ENCODE measurements at regions not wholly inside any gene's neighbourhood (a gene's known extent, or its start where the extent isn't known, plus 50 kb on each side); places are given as distances from the start of the nearest gene placed in this dataset.

- no peak overlapping the region for H3K4me2 ChIP-seq (ENCODE audit: low read depth, low read length, poor library complexity, severe bottlenecking)
- no peaks in the 10 kb centered on the region for H4K20me1 ChIP-seq (ENCODE audit: insufficient read depth, low read length, poor library complexity, severe bottlenecking)
- TF ChIP-seq CTCF (conservative IDR thresholded peaks at IDR 0.05; ENCODE audit: low read length) (no peak), EZH2phosphoT487 (IDR thresholded peaks at IDR 0.05; ENCODE audit: borderline replicate concordance) (no peak)
Observed at GRCh38 chr5:93099902-93100347, 481.1 kb downstream of the NR2F1-AS1 start.

DNA sequence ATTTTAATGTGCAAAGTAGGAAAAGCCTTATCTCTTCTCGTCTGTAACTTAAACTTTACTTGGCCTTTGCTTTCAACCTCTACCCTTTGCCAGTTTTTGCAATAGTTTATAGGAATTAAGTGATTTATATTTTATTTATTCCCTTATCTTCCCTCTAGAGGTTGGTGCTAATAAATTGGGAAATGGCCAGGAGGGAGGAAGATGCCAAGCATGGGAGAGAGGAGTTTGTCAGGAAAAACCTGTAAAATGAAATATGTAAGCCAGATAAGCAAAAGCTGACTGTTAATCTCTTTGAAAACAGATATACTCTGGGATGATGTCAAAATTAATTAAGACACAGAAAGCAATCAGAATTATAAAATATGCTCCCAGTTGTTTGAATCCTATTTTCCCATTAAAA, 484.5 kb downstream of the NR2F1-AS1 start:
- no peak overlapping the region for H2AFZ ChIP-seq (ENCODE audit: low read length)
- H3K9me2 ChIP-seq (replicated peaks; ENCODE audit: low read depth, low read length) = no peaks in the 10 kb centered on the region
- H3K9ac ChIP-seq (ENCODE audit: low read depth, low read length, poor library complexity, severe bottlenecking) = no peak overlapping the region
- no peaks in the 10 kb centered on the region for H4K20me1 ChIP-seq (ENCODE audit: insufficient read depth, low read length, poor library complexity, severe bottlenecking)
- no peak overlapping the region for H3K4me3 ChIP-seq (ENCODE audit: low read length, poor library complexity, severe bottlenecking)
- H3K27me3 ChIP-seq (ENCODE audit: insufficient read depth, low read length, poor library complexity, severe bottlenecking) = no peaks in the 10 kb centered on the region
- H3K79me2 ChIP-seq (ENCODE audit: insufficient read depth, low read length) = no peaks in the 10 kb centered on the region
- H3F3A ChIP-seq (ENCODE audit: low read depth) = no peaks in the 10 kb centered on the region
- no peak overlapping the region for H3K4me2 ChIP-seq (ENCODE audit: low read depth, low read length, poor library complexity, severe bottlenecking)
- no peak for TF ChIP-seq CTCF (conservative IDR thresholded peaks at IDR 0.05; ENCODE audit: low read length)
- TF ChIP-seq EZH2phosphoT487 (IDR thresholded peaks at IDR 0.05; ENCODE audit: borderline replicate concordance) = no peak
- H3K36me3 ChIP-seq (ENCODE audit: insufficient read depth, low read length) = no peaks in the 10 kb centered on the region
- no peaks in the 10 kb centered on the region for H3K4me1 ChIP-seq (ENCODE audit: insufficient read depth, low read length, poor library complexity, severe bottlenecking)
- no peaks in the 10 kb centered on the region for H3K9me3 ChIP-seq (ENCODE audit: insufficient read depth, low read depth, low read length)

More at GRCh38 chr5:93099902-93100347, 481.1 kb downstream of the NR2F1-AS1 start:
- Histone ChIP-seq H3K4me1 (ENCODE audit: insufficient read depth, low read length, poor library complexity, severe bottlenecking) (no peaks in the 10 kb centered on the region), H3K36me3 (ENCODE audit: insufficient read depth, low read length) (no peaks in the 10 kb centered on the region), H3K27me3 (ENCODE audit: insufficient read depth, low read length, poor library complexity, severe bottlenecking) (no peaks in the 10 kb centered on the region), H3K9ac (ENCODE audit: low read depth, low read length, poor library complexity, severe bottlenecking) (no peak overlapping the region), H3K9me2 (replicated peaks; ENCODE audit: low read depth, low read length) (no peaks in the 10 kb centered on the region), H2AFZ (ENCODE audit: low read length) (no peak overlapping the region), H3F3A (ENCODE audit: low read depth) (no peaks in the 10 kb centered on the region), H3K9me3 (ENCODE audit: insufficient read depth, low read depth, low read length) (no peaks in the 10 kb centered on the region), H3K4me3 (ENCODE audit: low read length, poor library complexity, severe bottlenecking) (no peak overlapping the region), H3K79me2 (ENCODE audit: insufficient read depth, low read length) (no peaks in the 10 kb centered on the region)

DNA sequence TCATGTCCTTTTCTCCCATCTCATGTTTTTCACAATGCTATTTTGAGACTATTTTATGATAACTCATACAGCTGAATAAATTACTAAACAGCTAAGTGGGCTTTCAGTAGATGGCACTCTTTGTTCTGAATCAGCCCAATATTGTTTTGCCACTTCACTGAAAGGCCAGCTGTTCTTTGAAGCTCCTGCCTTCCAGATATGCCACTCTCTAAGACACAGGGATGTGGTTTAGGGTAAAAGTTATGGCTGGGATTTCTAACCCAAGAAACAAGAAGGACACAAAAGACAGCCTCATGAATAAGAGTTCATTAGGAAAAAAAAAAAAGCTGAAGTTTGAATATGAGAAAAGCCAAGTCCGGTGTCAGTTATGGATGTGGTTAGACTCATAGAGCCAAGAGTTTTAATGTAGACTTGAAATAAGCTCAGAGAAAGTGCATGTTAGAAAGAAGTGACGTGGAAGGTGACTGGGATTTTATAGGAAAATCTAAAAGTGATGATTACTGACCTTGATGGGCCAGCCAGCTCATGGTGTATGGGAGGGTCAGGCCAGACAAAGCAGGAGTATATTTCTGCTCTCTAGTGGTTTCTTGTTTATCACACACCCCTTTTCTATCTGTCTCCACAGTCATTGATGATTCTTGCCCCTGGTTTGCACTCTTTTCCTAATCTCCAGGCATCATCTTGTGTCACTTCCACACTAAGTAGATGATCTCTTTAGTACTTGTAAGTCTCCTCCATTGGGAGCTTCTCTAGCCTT, 488.5 kb downstream of the NR2F1-AS1 start:
- no peak overlapping the region for H3K4me3 ChIP-seq (ENCODE audit: low read length, poor library complexity, severe bottlenecking)

More for the DNA sequence above, 488.5 kb downstream of the NR2F1-AS1 start:
- no peaks in the 10 kb centered on the region for H3K27me3 ChIP-seq (ENCODE audit: insufficient read depth, low read length, poor library complexity, severe bottlenecking)
- H3K4me1 ChIP-seq (ENCODE audit: insufficient read depth, low read length, poor library complexity, severe bottlenecking) = no peaks in the 10 kb centered on the region
- H3K9me3 ChIP-seq (ENCODE audit: insufficient read depth, low read depth, low read length) = no peaks in the 10 kb centered on the region
- H4K20me1 ChIP-seq (ENCODE audit: insufficient read depth, low read length, poor library complexity, severe bottlenecking) = no peaks in the 10 kb centered on the region
- no peaks in the 10 kb centered on the region for H3K36me3 ChIP-seq (ENCODE audit: insufficient read depth, low read length)
- no peaks in the 10 kb centered on the region for H3K9me2 ChIP-seq (replicated peaks; ENCODE audit: low read depth, low read length)
- no peak overlapping the region for H3K9ac ChIP-seq (ENCODE audit: low read depth, low read length, poor library complexity, severe bottlenecking)
- no peaks in the 10 kb centered on the region for H3K79me2 ChIP-seq (ENCODE audit: insufficient read depth, low read length)
- no peak overlapping the region for H2AFZ ChIP-seq (ENCODE audit: low read length)
- no peak for TF ChIP-seq CTCF (conservative IDR thresholded peaks at IDR 0.05; ENCODE audit: low read length)
- TF ChIP-seq EZH2phosphoT487 (IDR thresholded peaks at IDR 0.05; ENCODE audit: borderline replicate concordance) = no peak
- no peak overlapping the region for H3K4me2 ChIP-seq (ENCODE audit: low read depth, low read length, poor library complexity, severe bottlenecking)
- H3F3A ChIP-seq (ENCODE audit: low read depth) = no peaks in the 10 kb centered on the region

Data from Loucy (cell line).